Gastrocnemius medialis (tissue), 4 donors: ENCODE measurements at regions not wholly inside any gene's neighbourhood (a gene's known extent, or its start where the extent isn't known, plus 50 kb on each side); places are given as distances from the start of the nearest gene placed in this dataset.

Experiments
- ATAC-seq, 2 donors: fragments of 150-250 bp; one replicate each; pipeline ENCODE4 v1.9.1; 2016
- DNase-seq, 2 donors: peaks; one replicate each; pipeline ENCODE4 v3.0.0-alpha.2; 2019
- H3K27ac ChIP-seq, 4 donors: fragments of 200-600 bp; sonication (generic); 1 replicate in 1 of 4; 2 replicates in 3 of 4; pipeline ENCODE4 v1.5.1; 2016 to 2018; ENCODE audit warnings: mild to moderate bottlenecking in 2 of 4, moderate library complexity in 1 of 4
- H3K27me3 ChIP-seq, 3 donors: fragments of 200-600 bp; sonication (generic) in 2 of 3; 1 replicate in 1 of 3; 2 replicates in 2 of 3; pipeline versions ENCODE4 v1.5.1 to v1.6.0; 2016 to 2019; ENCODE audit warnings: mild to moderate bottlenecking in 1 of 3, moderate library complexity in 1 of 3
- H3K36me3 ChIP-seq, 2 donors: fragments of 200-600 bp; sonication (generic) in 1 of 2; one replicate each; pipeline ENCODE4 v1.5.1; 2017 to 2018
- H3K4me1 ChIP-seq, 2 donors: fragments of 200-600 bp; sonication (generic) in 1 of 2; one replicate each; pipeline ENCODE4 v1.5.1; 2016 to 2017; ENCODE audit warnings: mild to moderate bottlenecking in 2 of 2
- H3K4me3 ChIP-seq, 4 donors: fragments of 200-600 bp; sonication (generic) in 3 of 4; 1 replicate in 1 of 4; 2 replicates in 3 of 4; pipeline ENCODE4 v1.5.1; 2016 to 2019; ENCODE audit warnings: mild to moderate bottlenecking in 2 of 4
- H3K9me3 ChIP-seq, 3 donors: fragments of 200-600 bp; sonication (generic) in 2 of 3; 1 replicate in 1 of 3; 2 replicates in 2 of 3; pipeline ENCODE4 v1.5.1; 2016 to 2019
- CTCF ChIP-seq, 5 experiments: fragments of 450-650 bp in 3 of 5; fragments of 200-600 bp in 2 of 5; sonication (generic) in 2 of 5; IDR thresholded peaks in 4 of 5; conservative IDR thresholded peaks in 1 of 5; 1 replicate in 4 of 5; 2 replicates in 1 of 5; pipeline ENCODE4 v1.5.1; 2016 to 2019; ENCODE audit warnings: antibody characterized with exemption in 5 of 5, mild to moderate bottlenecking in 3 of 5, moderate library complexity in 3 of 5
- POLR2A ChIP-seq, 2 donors: fragments of 450-650 bp; IDR thresholded peaks; one replicate each; pipeline ENCODE4 v1.6.1; 2017; ENCODE audit warnings: antibody characterized with exemption in 2 of 2, mild to moderate bottlenecking in 2 of 2, moderate library complexity in 2 of 2
- in situ Hi-C, 4 donors: fragments of 200-750 bp; cut with MboI; loops; one replicate each; pipeline versions ENCODE4 v1.15.0 to v1.8.0; 2017; ENCODE audit warnings: low sequenced_read_pairs in 4 of 4
- intact Hi-C: fragments of 100-400 bp; cut with DNase I; formaldehyde crosslinking; loops from one replicate; pipeline ENCODE4 v1.15.1; 2023; ENCODE audit warnings: low total_unique reads

- DNase-seq (no peak), ATAC-seq (no peak)
- TF ChIP-seq CTCF (IDR thresholded peaks at IDR 0.05 in 4 of 5, conservative IDR thresholded peaks at IDR 0.05 in 1 of 5) (no peak), POLR2A (IDR thresholded peaks at IDR 0.05) (no peak)
- intact Hi-C loops = no loop called here
- Histone ChIP-seq H3K27me3 (no peaks in the 10 kb centered on the region), H3K9me3 (no peaks in the 10 kb centered on the region), H3K27ac (no peak overlapping the region), H3K36me3 (no peaks in the 10 kb centered on the region), H3K4me1 (peaks cover 0 to 12% of the 10 kb centered on the region in 2 donors), H3K4me3 (no peak overlapping the region)
- in situ Hi-C loops = no loop called here
Measured at GRCh38 chr16:54444851-54445458, 158.4 kb upstream of the IRX3 start.

GRCh38 chr16:54443839-54444238, 157.3 kb upstream of the IRX3 start:
- no peaks in the 10 kb centered on the region for H3K27me3 ChIP-seq
- H3K4me1 ChIP-seq = peaks cover 0 to 12% of the 10 kb centered on the region in 2 donors
- H3K4me3 ChIP-seq = no peak overlapping the region
- no peak overlapping the region for H3K27ac ChIP-seq
- DNase-seq (no peak), ATAC-seq (no peak)
- no peaks in the 10 kb centered on the region for H3K9me3 ChIP-seq
- no peaks in the 10 kb centered on the region for H3K36me3 ChIP-seq
- intact Hi-C loops (no loop called here), in situ Hi-C loops (no loop called here)
- TF ChIP-seq POLR2A (IDR thresholded peaks at IDR 0.05) = no peak

- in situ Hi-C loops = no loop called here
- no peaks in the 10 kb centered on the region for H3K27me3 ChIP-seq
Measured at GRCh38 chr16:54443352-54443751, 156.8 kb upstream of the IRX3 start.

GRCh38 chr16:54442864-54443263, 156.3 kb upstream of the IRX3 start:
- Histone ChIP-seq H3K4me1 (peaks cover 0 to 10% of the 10 kb centered on the region in 2 donors), H3K36me3 (no peaks in the 10 kb centered on the region), H3K4me3 (no peak overlapping the region), H3K9me3 (no peaks in the 10 kb centered on the region), H3K27me3 (no peaks in the 10 kb centered on the region), H3K27ac (no peak overlapping the region)
- intact Hi-C loops = no loop called here
- DNase-seq = no peak
- ATAC-seq = no peak
- no peak for TF ChIP-seq POLR2A (IDR thresholded peaks at IDR 0.05)
- TF ChIP-seq CTCF (IDR thresholded peaks at IDR 0.05 in 4 of 5, conservative IDR thresholded peaks at IDR 0.05 in 1 of 5) = no peak
- in situ Hi-C loops = no loop called here

More at GRCh38 chr16:54443352-54443751, 156.8 kb upstream of the IRX3 start:
- ATAC-seq = no peak
- no peaks in the 10 kb centered on the region for H3K9me3 ChIP-seq
- no peak for DNase-seq
- H3K36me3 ChIP-seq = no peaks in the 10 kb centered on the region
- intact Hi-C loops = no loop called here
- TF ChIP-seq POLR2A (IDR thresholded peaks at IDR 0.05) = no peak
- no peak for TF ChIP-seq CTCF (IDR thresholded peaks at IDR 0.05 in 4 of 5, conservative IDR thresholded peaks at IDR 0.05 in 1 of 5)
- H3K4me3 ChIP-seq = no peak overlapping the region
- H3K4me1 ChIP-seq = peaks cover 0 to 12% of the 10 kb centered on the region in 2 donors
- no peak overlapping the region for H3K27ac ChIP-seq

GRCh38 chr16:54438469-54438868, 151.9 kb upstream of the IRX3 start:
- ATAC-seq (no peak), DNase-seq (no peak)
- no peak for TF ChIP-seq POLR2A (IDR thresholded peaks at IDR 0.05)
- no peak for TF ChIP-seq CTCF (IDR thresholded peaks at IDR 0.05 in 4 of 5, conservative IDR thresholded peaks at IDR 0.05 in 1 of 5)
- no peaks in the 10 kb centered on the region for H3K9me3 ChIP-seq
- H3K4me3 ChIP-seq = no peak overlapping the region
- no peak overlapping the region for H3K27ac ChIP-seq
- intact Hi-C loops = no loop called here
- no peaks in the 10 kb centered on the region for H3K36me3 ChIP-seq
- no peaks in the 10 kb centered on the region for H3K4me1 ChIP-seq
- in situ Hi-C loops = no loop called here
- peaks cover 0 to 4% (median 0%) of the 10 kb centered on the region in 3 donors for H3K27me3 ChIP-seq
